ENCODE measurements at regions not wholly inside any gene's neighbourhood (a gene's known extent, or its start where the extent isn't known, plus 50 kb on each side); places are given as distances from the start of the nearest gene placed in this dataset.

- Histone ChIP-seq H3K4me3 (no peak overlapping the region), H3K27me3 (no peaks in the 10 kb centered on the region), H3K9me3 (no peaks in the 10 kb centered on the region), H3K27ac (no peak overlapping the region), H3K36me3 (no peaks in the 10 kb centered on the region), H3K4me1 (no peaks in the 10 kb centered on the region)
- ATAC-seq (no peak), DNase-seq (no peak)
- no peak for TF ChIP-seq CTCF (IDR thresholded peaks at IDR 0.05)
- intact Hi-C loops (cut with DNase I): no loop called here
Observed at GRCh38 chr2:52835909-52836308, 931.7 kb upstream of the CHAC2 start.

GRCh38 chr2:52831216-52831615 lies 936.4 kb upstream of the CHAC2 start:
- no peak overlapping the region for H3K4me3 ChIP-seq
- intact Hi-C loops (cut with DNase I): no loop called here
- no peaks in the 10 kb centered on the region for H3K36me3 ChIP-seq
- H3K9me3 ChIP-seq: no peaks in the 10 kb centered on the region
- ATAC-seq: no peak
- no peaks in the 10 kb centered on the region for H3K27me3 ChIP-seq
- DNase-seq: no peak
- H3K27ac ChIP-seq: no peak overlapping the region
- TF ChIP-seq CTCF (IDR thresholded peaks at IDR 0.05): no peak
- no peaks in the 10 kb centered on the region for H3K4me1 ChIP-seq

- no peak for TF ChIP-seq CTCF (IDR thresholded peaks at IDR 0.05)
- H3K27ac ChIP-seq: no peak overlapping the region
- H3K4me1 ChIP-seq: no peaks in the 10 kb centered on the region
- H3K9me3 ChIP-seq: no peaks in the 10 kb centered on the region
- intact Hi-C loops (cut with DNase I): no loop called here
- no peaks in the 10 kb centered on the region for H3K27me3 ChIP-seq
- DNase-seq (no peak), ATAC-seq (no peak)
- no peaks in the 10 kb centered on the region for H3K36me3 ChIP-seq
- H3K4me3 ChIP-seq: no peak overlapping the region
Observed at GRCh38 chr2:52828112-52828511, 939.5 kb upstream of the CHAC2 start.

- intact Hi-C loops (cut with DNase I): no loop called here
- H3K27ac ChIP-seq: no peak overlapping the region
- no peaks in the 10 kb centered on the region for H3K9me3 ChIP-seq
- no peaks in the 10 kb centered on the region for H3K27me3 ChIP-seq
- DNase-seq (no peak), ATAC-seq (no peak)
- no peak for TF ChIP-seq CTCF (IDR thresholded peaks at IDR 0.05)
- H3K4me3 ChIP-seq: no peak overlapping the region
- H3K36me3 ChIP-seq: no peaks in the 10 kb centered on the region
- H3K4me1 ChIP-seq: no peaks in the 10 kb centered on the region
Observed at GRCh38 chr2:52821631-52822030, 946.0 kb upstream of the CHAC2 start.

GRCh38 chr2:52818958-52819357 lies 948.6 kb upstream of the CHAC2 start:
- Histone ChIP-seq H3K27me3 (no peaks in the 10 kb centered on the region), H3K36me3 (no peaks in the 10 kb centered on the region), H3K27ac (no peak overlapping the region), H3K4me3 (no peak overlapping the region), H3K9me3 (no peaks in the 10 kb centered on the region), H3K4me1 (no peaks in the 10 kb centered on the region)
- DNase-seq: no peak
- no peak for TF ChIP-seq CTCF (IDR thresholded peaks at IDR 0.05)
- intact Hi-C loops (cut with DNase I): no loop called here
- ATAC-seq: no peak
